ENCODE measurements at regions not wholly inside any gene's neighbourhood (a gene's known extent, or its start where the extent isn't known, plus 50 kb on each side); places are given as distances from the start of the nearest gene placed in this dataset.

GRCh38 chr16:63702981-63703590, 1418.8 kb downstream of the CDH11 start:
- H3K4me3 ChIP-seq (ENCODE audit: control insufficient read depth, low read depth, low read length) = no peak overlapping the region
- no peak for DNase-seq (ENCODE audit: low read depth)
- TF ChIP-seq CTCF (conservative IDR thresholded peaks at IDR 0.05; ENCODE audit: control insufficient read depth, insufficient read depth, low read depth, low read length) = no peak

- TF ChIP-seq CTCF (conservative IDR thresholded peaks at IDR 0.05; ENCODE audit: control insufficient read depth, insufficient read depth, low read depth, low read length) = no peak
- no peak overlapping the region for H3K4me3 ChIP-seq (ENCODE audit: control insufficient read depth, low read depth, low read length)
- no peak for DNase-seq (ENCODE audit: low read depth)
These were observed 1424.1 kb downstream of the CDH11 start for GRCh38 chr16:63697736-63698135.

GRCh38 chr16:63695347-63695746, 1426.5 kb downstream of the CDH11 start:
- no peak for TF ChIP-seq CTCF (conservative IDR thresholded peaks at IDR 0.05; ENCODE audit: control insufficient read depth, insufficient read depth, low read depth, low read length)
- DNase-seq (ENCODE audit: low read depth) = no peak
- no peak overlapping the region for H3K4me3 ChIP-seq (ENCODE audit: control insufficient read depth, low read depth, low read length)

GRCh38 chr16:63690961-63691360, 1430.9 kb downstream of the CDH11 start:
- DNase-seq (ENCODE audit: low read depth) = no peak
- H3K4me3 ChIP-seq (ENCODE audit: control insufficient read depth, low read depth, low read length) = no peak overlapping the region
- TF ChIP-seq CTCF (conservative IDR thresholded peaks at IDR 0.05; ENCODE audit: control insufficient read depth, insufficient read depth, low read depth, low read length) = no peak

GRCh38 chr16:63690267-63690666, 1431.6 kb downstream of the CDH11 start:
- TF ChIP-seq CTCF (conservative IDR thresholded peaks at IDR 0.05; ENCODE audit: control insufficient read depth, insufficient read depth, low read depth, low read length) = no peak
- no peak for DNase-seq (ENCODE audit: low read depth)
- H3K4me3 ChIP-seq (ENCODE audit: control insufficient read depth, low read depth, low read length) = no peak overlapping the region

- TF ChIP-seq CTCF (conservative IDR thresholded peaks at IDR 0.05; ENCODE audit: control insufficient read depth, insufficient read depth, low read depth, low read length) = no peak
- no peak overlapping the region for H3K4me3 ChIP-seq (ENCODE audit: control insufficient read depth, low read depth, low read length)
- DNase-seq (ENCODE audit: low read depth) = no peak
These were observed 1432.8 kb downstream of the CDH11 start for GRCh38 chr16:63689068-63689467.
